HG03039 (cell line): ENCODE measurements at regions not wholly inside any gene's neighbourhood (a gene's known extent, or its start where the extent isn't known, plus 50 kb on each side); places are given as distances from the start of the nearest gene placed in this dataset.

Source experiments
- ATAC-seq: cut with Tn5 transposase; IDR thresholded peaks from one replicate; pipeline ENCODE4 v1.9.1; 2021; ENCODE audit warnings: mild to moderate bottlenecking, moderate library complexity; ENCODE audit not compliant: unreplicated experiment

DNA sequence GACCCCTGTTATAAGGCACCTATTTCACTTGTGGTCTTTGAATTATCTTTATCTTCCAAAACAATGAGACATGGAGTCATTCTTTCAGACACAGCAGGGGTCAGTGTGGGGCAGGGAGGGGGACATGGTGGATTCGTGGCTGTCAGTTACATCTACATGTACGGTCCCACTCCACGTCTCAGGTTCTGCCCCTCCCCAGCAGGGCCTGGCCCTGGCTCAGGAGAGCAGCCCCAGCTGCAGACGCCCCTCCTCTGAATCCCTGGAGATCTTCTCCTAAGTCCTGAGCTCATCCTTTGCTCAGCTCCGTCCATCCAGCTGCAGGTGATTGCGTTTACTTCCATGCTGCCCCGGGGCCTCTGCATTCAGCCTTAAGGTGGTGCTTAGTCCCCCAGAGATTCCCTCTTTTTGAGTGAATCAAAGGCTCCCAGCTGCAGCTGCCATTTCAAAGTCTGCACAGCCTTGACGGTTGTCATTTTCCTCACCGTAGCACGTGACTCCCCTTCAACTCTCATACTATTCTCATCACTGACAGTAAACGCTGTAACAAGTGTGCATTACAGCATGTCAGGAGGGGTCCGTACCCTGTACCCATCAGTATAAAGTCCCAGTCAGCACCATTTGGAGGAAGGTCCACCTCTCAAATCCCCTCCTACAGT lies 113.4 kb upstream of the TCERG1L start:
- ATAC-seq: no peak

DNA sequence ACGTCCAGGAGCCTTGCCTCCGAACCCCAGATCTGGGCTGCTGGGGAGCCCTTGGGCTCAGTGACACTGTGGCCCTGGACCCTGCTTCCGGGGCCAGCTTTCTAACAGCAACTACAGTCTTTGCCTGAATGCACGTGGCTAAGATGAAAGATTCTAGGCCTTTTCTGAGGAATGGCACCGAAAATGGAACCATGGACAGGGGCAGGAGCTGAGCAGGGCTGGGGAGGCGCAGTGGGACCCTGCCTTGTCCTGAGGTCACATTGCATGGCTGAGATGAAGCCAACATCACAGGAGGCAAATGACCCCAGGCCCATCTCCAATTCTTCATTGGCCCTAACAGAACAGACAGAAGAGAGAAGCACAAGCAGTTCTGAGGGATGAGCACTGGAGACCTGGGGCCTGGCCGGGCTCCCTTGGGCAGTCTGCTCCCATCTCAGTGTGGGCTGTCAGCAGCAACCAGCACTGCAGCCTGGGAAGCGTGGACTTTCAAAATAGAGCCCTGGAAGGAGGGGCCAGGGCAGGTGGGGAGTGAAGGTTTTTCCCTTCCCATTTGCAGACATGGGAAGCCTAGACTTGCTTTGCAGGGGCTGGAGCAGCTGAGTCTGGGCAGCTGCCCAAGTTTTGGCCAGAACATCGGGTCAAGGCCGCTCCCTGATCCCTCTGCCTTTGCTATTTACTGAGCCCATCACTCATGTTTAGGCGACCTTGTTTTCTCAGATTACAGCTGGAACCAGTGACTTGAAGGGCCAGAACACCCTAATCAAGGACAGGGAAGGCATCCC lies 114.4 kb upstream of the TCERG1L start:
- ATAC-seq: no peak

DNA sequence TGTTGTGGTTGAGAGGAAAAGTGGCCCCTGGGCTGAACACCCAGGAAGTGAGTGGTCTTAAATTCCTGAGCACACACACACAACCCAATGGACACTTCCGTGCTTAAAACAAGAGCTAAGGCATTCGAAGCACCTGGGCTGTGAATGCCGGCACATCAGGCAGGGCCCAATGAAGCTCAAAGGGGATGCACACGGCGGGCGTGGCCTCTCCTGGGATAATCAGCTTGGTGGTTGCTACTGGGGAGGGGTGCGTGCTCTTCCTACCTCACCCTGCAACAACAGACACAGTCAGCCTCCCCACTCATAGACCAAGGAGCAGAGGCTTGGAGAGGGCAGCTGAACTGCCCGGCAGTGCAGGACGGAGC lies 115.0 kb upstream of the TCERG1L start:
- ATAC-seq: no peak

DNA sequence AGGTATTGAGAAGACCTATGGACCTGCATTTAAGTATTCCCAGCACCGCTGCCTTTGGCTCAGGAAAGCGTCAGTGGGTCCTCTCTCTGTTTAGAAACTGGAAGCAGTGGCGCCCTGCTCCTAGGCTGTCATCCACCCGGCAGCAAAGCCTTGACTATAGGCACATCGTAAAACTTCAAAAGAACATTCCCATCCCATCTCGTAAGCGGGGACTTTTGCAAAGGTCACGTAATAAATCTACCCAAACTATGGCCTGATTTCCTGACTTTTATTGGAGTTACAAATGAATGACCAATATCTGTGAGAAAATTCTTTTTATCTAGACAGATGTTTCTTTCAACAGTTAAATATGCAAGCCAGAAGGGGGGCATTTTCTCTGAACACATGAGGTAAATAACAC lies 115.8 kb upstream of the TCERG1L start:
- ATAC-seq: no peak

DNA sequence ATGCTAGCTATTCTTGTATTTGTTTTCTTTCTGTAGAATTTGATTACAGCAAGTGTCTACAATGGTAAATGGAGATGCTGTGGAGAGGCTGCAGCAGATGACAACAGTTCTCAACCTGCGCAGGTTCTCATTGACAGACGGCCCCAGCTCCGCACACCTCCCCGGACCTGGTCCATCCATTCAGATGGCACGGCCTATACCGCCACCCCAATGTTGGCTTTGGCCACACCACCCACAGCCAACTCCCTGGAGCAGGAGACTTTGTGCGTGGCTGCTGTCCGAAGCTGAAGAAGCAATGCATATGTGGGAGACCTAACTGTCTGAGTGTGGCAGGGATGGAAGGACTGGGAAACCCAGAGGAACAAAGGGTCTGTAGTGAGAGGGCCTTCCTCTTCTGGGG lies 116.4 kb upstream of the TCERG1L start:
- no peak for ATAC-seq

DNA sequence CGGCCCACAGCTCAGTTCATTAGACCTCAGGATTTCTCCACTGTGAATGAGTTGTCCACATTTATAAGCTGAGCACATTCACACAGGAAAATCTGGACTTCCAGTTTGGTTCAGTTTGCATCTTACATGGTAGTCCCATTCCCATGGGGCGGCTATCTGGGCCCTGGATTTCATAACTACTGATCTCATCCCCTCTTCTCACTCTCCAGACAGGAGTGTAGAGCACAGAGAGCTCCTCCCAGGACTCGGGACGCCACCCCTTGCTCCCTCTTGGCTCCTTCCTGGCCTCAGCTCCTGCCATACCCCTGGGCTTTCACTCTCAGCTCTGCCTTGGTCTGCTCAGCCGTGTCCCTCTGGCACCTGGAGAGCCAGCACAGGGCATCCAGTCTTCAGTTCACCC lies 117.6 kb upstream of the TCERG1L start:
- ATAC-seq: no peak

DNA sequence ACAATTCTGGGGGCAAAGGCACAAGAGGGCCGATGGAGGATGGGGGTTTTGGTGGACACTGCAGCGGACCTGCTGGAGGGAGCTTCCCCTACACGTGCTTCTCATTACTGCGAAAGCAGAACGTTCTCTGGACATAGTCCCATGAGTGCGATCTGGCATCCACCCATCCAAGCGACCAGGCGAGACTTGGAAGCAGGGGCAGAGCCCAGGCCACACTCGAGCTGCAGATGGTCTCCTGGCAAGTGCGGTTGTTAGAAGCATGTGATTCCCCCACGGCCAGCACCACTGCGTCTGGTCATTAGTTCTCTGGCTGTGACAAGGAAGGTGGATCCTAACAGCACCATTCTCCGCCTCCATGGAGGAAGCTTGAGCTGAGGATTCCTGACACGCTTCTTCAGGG lies 118.4 kb upstream of the TCERG1L start:
- ATAC-seq: no peak

DNA sequence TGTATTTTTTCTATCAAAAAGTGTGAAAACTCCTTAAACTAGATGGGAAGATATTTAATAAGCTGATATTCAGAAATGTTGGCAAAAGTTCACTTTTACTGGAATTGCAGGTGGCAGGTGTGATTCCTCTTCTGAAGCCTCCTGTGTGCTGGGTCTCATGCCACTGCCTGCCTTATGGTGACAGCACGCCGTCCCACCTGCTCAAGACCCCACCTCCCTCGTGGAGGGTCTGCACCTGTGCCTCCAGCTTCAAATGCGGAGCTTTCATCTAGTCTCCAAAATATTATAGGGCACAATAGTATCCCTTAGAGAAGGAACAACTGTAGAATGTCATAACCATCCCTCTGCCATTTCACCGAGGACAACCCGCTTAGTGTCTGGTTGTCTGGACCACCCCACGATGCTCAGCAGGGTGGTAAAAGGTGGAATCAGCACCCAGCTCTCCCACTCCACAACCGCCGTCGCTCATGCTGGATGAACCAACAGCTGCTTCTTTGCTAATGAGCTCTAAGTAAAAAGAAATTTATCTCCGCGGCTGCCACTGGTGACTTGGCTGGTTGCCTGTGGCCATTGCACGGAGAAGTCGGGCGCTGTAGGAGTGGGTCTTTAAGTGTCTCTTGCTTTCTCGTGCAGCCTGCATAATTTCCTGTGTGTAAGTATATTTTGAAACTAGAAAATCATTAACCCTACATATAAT lies 119.3 kb upstream of the TCERG1L start:
- ATAC-seq: no peak

DNA sequence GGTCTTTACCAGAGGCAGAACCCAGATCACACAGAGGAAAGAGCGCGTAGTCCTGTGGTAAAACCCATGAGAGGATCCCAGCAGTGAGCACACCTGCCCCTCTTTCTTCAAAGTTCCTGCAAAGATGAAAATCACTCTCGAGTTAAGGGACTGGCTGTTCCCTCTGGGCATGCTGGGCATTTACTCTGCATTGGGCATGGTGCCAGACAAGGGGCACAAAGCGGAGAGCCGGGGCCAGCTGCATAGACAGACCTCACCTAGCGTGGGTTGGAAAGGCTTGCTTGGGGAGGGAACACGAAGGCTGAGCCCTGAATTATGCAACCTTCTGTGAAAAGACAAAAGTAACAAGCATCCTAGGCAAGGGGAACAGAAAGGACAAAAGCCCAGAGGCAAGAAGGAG lies 120.0 kb upstream of the TCERG1L start:
- ATAC-seq: no peak

DNA sequence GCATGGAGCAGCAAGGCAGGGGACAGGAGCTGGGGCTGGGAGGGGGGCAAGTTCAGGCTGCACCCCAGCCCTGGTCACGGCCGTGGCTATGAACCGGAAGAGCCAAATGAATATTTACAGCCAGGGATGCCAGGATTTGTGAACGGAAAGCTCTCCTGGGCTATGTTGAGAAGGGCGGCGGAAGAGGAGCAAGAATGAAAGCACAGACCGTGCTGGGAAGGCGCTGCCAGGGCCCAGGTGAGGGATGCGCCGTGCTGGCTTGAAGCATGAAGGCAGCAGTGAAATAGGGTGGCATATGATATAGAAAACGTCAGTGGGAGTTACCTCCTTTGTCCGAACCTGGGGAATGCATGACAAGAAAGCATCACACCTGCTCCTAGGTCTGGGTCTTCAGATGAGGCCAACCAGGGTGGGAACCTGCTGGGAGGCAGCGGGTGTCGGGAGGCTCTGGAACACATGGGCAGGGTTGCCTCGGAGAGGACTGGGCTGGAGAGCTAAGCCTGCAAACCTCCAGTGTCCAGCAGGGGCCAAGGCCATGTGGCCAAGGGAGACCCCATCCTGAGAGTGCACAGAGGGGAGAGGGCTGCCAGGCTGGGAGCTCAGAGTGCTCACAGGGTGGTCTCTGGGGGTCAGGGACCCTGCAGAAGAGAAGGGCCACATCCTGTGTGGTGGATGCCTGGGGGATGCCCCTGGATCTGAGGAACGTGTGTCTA lies 120.6 kb upstream of the TCERG1L start:
- ATAC-seq: no peak

DNA sequence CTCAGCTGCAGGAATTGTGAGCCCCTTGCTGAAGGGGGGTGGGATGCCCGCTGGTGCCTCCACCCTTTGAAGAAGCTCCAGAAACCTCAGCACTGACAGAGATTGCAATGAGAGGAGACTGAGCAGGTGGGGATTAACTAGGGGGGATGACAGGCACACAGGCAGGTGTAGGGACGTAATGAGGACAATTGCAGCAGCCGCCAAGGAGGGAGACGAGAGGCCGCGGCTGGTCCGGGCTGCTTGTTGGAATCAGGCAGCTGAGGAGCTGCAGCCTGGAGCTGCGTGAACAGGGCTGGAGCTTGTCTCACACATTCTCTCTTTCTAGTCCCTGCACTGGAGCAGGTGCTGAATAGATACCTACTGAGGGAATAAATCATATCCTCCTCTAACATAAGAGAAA lies 122.0 kb upstream of the TCERG1L start:
- ATAC-seq: no peak

DNA sequence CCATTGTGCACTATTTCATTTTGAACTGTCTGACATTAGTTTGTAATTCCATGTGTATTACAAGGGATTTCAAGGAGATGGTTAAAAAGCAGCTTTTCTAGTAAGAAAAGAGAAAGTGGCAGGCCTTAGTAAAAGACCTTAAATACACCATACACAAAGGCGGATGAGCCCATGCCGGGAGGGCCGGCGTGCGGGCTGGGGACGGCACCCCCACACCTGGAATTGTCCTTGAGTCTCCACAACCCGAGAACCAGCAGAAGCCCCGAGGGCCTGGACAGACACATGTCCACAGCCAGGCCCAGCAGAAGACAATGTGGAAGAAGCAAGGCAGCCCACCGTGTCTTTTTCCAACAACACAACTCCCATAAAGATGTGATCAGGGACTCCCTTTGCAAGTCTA lies 123.7 kb upstream of the TCERG1L start:
- ATAC-seq: no peak

DNA sequence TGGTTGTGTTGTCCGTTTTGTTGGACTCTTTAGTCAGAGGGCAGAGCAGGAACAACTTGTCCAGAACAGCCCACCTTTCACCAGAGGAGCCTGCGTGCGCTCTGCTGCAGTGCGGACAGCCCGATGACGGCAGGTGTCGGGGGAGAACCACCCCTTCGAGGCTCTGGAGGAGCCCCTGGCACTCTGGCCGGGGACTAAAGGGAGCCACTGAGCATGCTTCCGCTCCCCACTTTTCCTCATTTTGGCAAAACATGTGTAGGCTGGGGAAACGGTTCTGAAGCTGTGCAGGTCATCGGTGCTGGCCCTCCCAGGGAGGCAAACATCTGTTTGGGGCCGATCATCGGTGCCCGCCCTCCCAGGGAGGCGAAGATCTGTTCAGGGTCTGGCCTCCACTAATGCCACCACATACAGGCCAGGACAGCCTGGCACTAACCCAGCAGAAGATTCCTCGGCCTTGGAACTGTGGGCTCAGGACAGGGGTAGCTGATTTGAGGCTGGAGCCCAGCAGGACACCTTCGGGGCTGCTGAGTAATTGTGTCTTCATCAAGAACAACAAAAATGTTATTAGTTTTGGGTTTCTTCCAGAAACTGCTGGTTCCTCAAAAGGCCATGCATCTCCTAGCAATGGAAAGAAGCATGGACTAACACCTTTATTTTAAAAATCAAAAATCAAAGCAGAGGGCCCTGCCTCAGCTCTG lies 124.4 kb upstream of the TCERG1L start:
- ATAC-seq: no peak

DNA sequence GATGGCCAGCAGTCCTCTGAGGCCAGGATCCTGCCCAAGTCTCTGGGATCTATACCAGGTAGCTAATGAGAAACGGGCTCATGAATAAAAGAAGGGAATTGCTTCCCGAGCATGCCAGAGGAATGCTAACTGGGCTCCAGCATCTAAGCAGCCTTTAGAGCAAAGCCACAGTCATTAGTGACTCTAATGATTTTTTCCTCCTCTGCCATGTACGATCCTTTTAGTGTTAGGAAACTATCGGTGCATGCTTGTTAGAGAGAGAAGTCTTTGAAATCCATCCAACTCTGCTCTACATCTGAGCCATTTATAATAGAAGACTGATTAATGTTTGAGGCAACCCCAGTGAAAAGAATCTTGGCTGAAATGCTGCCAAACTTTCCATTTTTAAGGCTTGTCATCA lies 124.9 kb upstream of the TCERG1L start:
- no peak for ATAC-seq

DNA sequence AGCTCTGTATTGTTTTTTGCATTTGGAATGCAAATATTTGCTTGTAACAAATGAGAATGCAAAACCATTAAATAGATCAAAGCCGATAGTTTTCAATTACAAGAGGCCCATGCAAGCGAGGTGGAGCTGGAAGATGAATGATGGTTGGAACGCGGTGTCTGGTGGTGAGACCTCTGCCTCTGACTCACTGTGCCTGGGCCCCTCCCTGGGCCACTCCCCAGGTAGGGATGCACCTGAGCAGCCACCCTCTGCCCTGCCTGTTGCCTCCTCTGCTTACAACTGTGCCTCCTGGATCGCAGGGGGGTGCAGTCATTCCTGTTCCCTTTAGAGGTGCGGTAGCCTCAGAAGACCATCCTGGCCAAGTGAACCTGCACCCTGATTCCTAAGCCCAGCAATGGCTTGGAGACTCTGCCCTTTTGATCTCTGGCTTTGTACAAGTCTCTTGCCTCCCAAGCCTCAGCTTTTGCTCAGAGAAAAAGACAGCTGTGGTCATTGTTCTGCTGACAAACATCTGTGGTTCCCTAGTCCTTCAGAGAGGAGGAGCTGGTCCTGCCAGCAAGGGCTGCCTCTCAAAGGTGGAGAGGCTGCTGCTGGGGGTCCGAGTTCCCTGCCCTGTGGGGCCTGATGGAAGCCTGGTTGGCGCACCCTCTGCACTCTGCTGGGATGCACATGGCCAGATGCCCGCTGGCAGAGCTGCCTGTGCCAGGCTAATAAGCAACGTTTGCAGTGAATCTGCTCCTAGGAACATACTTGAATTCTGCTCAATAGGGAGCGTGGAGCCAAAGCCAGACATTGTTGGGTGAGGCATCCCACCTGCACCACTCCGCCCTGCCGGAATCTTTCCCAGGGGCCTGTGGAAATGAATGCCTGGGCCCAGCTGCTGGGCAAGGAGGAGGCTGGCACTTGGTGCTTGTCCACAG lies 126.3 kb upstream of the TCERG1L start:
- ATAC-seq: no peak

DNA sequence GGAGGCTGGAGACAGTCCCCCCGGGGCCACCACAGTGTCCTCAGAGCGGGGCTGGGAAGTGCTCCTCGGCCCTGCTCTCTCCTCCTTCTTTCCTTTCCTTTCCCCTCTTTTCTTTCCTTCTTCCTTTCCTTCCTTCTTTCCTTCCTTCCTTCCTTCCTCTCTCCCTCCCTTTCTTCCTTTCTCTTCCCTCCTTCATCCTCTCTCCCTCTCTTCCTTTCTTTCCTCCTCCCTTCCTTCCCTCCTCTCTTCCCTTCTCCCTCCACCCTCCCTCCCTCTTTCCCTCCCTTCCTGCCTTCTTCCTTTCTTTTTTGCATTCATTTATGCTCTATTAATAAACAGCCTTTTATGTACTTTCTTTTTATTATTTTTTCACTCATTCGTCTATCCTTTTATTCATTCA lies 127.1 kb upstream of the TCERG1L start:
- no peak for ATAC-seq

DNA sequence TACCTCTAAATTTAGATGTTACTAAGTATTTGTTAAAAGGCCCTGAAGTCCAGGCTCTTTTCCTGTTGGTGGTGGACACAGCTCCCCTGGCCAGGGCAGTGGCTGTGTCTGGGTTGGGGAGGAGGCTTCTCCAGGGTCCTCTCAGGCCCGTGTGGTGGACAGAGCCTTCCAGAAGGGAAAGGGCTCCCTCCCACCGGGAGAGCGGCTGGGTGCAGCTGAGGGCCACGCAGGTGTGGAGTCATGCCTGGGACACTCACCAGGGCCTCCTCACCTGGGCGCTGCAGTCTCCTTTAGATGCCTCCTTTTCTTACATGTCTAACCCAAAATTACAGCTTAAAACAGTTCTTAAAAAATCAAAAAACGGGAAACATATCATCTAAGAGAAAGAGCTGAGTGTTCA lies 128.2 kb upstream of the TCERG1L start:
- no peak for ATAC-seq

DNA sequence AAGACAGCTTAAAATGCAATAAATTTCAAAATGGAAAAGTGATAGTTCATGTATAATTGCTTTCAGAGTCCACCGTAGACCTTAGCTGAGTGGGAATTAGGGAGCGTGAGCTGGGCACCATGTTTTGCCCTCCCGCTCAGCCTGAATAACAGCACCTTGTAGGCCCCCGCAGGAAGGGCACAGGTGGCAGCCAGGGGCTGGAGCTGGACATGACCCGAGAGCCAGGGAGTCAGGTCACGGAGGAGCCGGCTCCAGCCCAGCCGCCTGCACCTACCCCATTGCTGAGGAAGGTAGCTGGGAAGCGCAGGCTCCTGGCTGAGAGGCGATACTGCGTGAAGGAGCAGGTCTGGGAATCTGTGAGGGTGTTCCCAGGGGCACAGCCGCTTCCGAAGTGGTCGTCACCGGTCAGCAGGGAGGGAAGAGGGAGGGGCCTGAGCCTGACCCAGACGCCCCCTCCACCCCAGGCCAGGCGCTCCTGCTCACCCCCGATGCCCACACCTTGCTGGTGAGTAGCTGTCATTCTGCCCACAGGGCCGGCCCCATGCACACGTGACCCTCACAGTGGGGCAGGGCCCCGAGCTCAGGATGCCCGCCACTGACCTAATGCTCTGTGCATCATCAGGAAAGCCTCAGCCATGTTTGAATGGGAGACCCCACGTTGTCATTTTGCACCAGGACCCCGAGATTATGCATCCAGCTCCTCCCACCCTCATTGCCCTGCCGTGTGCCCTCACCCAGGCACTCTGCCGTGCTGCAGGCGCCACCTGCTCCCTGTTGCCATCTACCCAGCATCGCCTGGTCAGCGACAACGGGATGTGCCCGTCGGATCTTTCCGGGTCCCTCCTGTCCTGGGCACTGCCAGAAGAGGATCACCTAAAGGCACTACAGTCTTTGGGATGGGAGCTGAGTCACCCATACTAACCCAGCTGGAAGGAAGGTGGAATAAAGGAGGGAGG lies 129.2 kb upstream of the TCERG1L start:
- no peak for ATAC-seq

DNA sequence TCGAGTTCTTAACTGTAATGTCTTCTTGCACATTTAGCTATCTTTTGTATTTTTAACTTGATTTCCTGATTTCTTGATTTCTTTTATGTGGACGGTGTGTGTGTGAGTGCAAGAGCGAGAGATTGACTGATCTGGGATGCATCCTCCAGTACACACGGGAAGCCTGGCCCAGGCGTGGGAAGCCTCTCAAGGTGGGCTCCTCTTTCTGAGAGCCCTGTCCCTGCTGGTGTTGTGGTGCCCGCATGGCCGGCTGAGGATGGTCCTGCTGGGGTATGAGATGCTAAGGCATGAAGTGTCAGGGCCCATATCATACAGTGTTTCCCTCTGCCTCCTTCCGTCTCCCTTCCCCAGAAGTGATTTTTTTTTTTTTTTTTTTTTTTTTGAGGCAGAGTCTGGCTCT lies 130.8 kb upstream of the TCERG1L start:
- ATAC-seq: no peak
